CD14-positive monocyte (primary cell): ENCODE measurements at regions not wholly inside any gene's neighbourhood (a gene's known extent, or its start where the extent isn't known, plus 50 kb on each side); places are given as distances from the start of the nearest gene placed in this dataset.
A peak's percentile ranks its signal among the peaks of the same experiment; 100 is the strongest.

Experiments
- DNase-seq, 3 donors: peaks; one replicate each; pipeline ENCODE4 v3.0.0-alpha.2; 2011 to 2022
- H2AFZ ChIP-seq: 2 replicates; pipeline ENCODE4 v1.6.0; 2012; ENCODE audit warnings: mild to moderate bottlenecking, low read depth, low read length, inconsistent platforms; ENCODE audit not compliant: insufficient read depth, poor library complexity, severe bottlenecking
- H3K27ac ChIP-seq, 2 donors: 1 replicate in 1 of 2; 2 replicates in 1 of 2; pipeline ENCODE4 v1.5.1; 2012 to 2013; ENCODE audit warnings: low read length in 2 of 2, control low read depth in 1 of 2, inconsistent platforms in 1 of 2, low read depth in 1 of 2, mild to moderate bottlenecking in 1 of 2
- H3K27me3 ChIP-seq, 2 donors: one replicate each; pipeline versions ENCODE4 v1.6.0 to v1.6.1; 2011 to 2013; ENCODE audit warnings: low read length in 2 of 2; ENCODE audit not compliant: control insufficient read depth in 2 of 2, insufficient read depth in 2 of 2
- H3K36me3 ChIP-seq, 2 donors: replicated peaks in 1 of 2; 1 replicate in 1 of 2; 2 replicates in 1 of 2; pipeline versions ENCODE4 v1.5.1 to v1.6.1; 2012 to 2013; ENCODE audit warnings: low read length in 2 of 2, control low read depth in 1 of 2, inconsistent platforms in 1 of 2, mild to moderate bottlenecking in 1 of 2; ENCODE audit not compliant: insufficient read depth in 2 of 2, control insufficient read depth in 1 of 2
- H3K4me1 ChIP-seq, 2 donors: 1 replicate in 1 of 2; 2 replicates in 1 of 2; pipeline versions ENCODE4 v1.5.1 to v1.6.1; 2012 to 2013; ENCODE audit warnings: low read length in 2 of 2, control low read depth in 1 of 2, inconsistent platforms in 1 of 2, mild to moderate bottlenecking in 1 of 2, moderate library complexity in 1 of 2; ENCODE audit not compliant: insufficient read depth in 2 of 2, control insufficient read depth in 1 of 2
- H3K4me2 ChIP-seq: replicated peaks from 2 replicates; pipeline ENCODE3; 2012; ENCODE audit warnings: low read length, moderate library complexity, mild to moderate bottlenecking; ENCODE audit not compliant: poor library complexity, severe bottlenecking; ENCODE audit errors: extremely low read depth
- H3K4me3 ChIP-seq, 3 experiments: fragments of 200-600 bp in 1 of 3; sonication (generic) in 1 of 3; replicated peaks in 1 of 3; 1 replicate in 2 of 3; 2 replicates in 1 of 3; pipeline ENCODE4 v1.5.1; 2011 to 2013; ENCODE audit warnings: low read length in 3 of 3, mild to moderate bottlenecking in 3 of 3, control low read depth in 2 of 3, low read depth in 2 of 3, inconsistent platforms in 1 of 3, moderate library complexity in 1 of 3
- H3K79me2 ChIP-seq: 2 replicates; pipeline ENCODE4 v1.6.0; 2012; ENCODE audit warnings: mild to moderate bottlenecking, control low read depth, inconsistent platforms, low read length, moderate library complexity; ENCODE audit not compliant: insufficient read depth
- H3K9ac ChIP-seq: 2 replicates; pipeline ENCODE4 v1.6.0; 2017; ENCODE audit warnings: low read length, mild to moderate bottlenecking; ENCODE audit not compliant: insufficient read depth, poor library complexity, severe bottlenecking
- H3K9me3 ChIP-seq, 2 donors: replicated peaks in 1 of 2; 1 replicate in 1 of 2; 2 replicates in 1 of 2; pipeline versions ENCODE4 v1.5.1 to v1.6.1; 2012 to 2013; ENCODE audit warnings: low read length in 2 of 2, control low read depth in 1 of 2; ENCODE audit not compliant: control insufficient read depth in 1 of 2, insufficient read depth in 1 of 2
- H4K20me1 ChIP-seq: 2 replicates; pipeline ENCODE4 v1.6.0; 2012; ENCODE audit warnings: mild to moderate bottlenecking, low read length, control low read depth, moderate library complexity; ENCODE audit not compliant: insufficient read depth
- H3K27ac Mint-ChIP-seq, 7 donors: one replicate each; pipeline ENCODE4 v1.8.0; 2020; ENCODE audit warnings: mild to moderate bottlenecking in 7 of 7, mixed read lengths in 7 of 7, moderate library complexity in 6 of 7, inconsistent platforms in 2 of 7
- H3K27me3 Mint-ChIP-seq, 3 donors: one replicate each; pipeline ENCODE4 v1.8.0; 2021 to 2022; ENCODE audit warnings: low read depth in 3 of 3, mild to moderate bottlenecking in 3 of 3, mixed read lengths in 3 of 3, moderate library complexity in 3 of 3, inconsistent platforms in 1 of 3
- H3K36me3 Mint-ChIP-seq, 2 donors: one replicate each; pipeline ENCODE4 v1.8.0; 2020; ENCODE audit warnings: mixed read lengths in 2 of 2, inconsistent platforms in 1 of 2, mild to moderate bottlenecking in 1 of 2
- H3K4me1 Mint-ChIP-seq: one replicate; pipeline ENCODE4 v1.8.0; 2020; ENCODE audit warnings: mild to moderate bottlenecking, mixed read lengths
- H3K4me3 Mint-ChIP-seq, 2 donors: one replicate each; pipeline ENCODE4 v1.8.0; 2020; ENCODE audit warnings: mild to moderate bottlenecking in 2 of 2, mixed read lengths in 2 of 2, moderate library complexity in 1 of 2
- H3K9me3 Mint-ChIP-seq, 7 donors: one replicate each; pipeline ENCODE4 v1.8.0; 2020 to 2022; ENCODE audit warnings: mixed read lengths in 7 of 7, mild to moderate bottlenecking in 6 of 7, moderate library complexity in 6 of 7, inconsistent platforms in 2 of 7
- CTCF ChIP-seq: fragments of 200-600 bp; IDR thresholded peaks from one replicate; pipeline ENCODE4 v1.8.0; 2022; ENCODE audit warnings: antibody characterized with exemption, mild to moderate bottlenecking
- WGBS: methylation state at CpG from one replicate; pipeline ENCODE4 v1.1.5; 2013; ENCODE audit warnings: missing lambda C conversion rate; ENCODE audit not compliant: insufficient coverage; 5-methylcytosine and 5-hydroxymethylcytosine counted together
- intact Hi-C, 2 donors: fragments of 100-400 bp; cut with micrococcal nuclease; formaldehyde crosslinking; loops; one replicate each; pipeline versions ENCODE4 v1.15.0 to v1.15.1; 2023

- peak overlapping the region; percentile 40 for H3K4me2 ChIP-seq
- H3K27me3 Mint-ChIP-seq = no peaks in the 10 kb centered on the region
- no peaks in the 10 kb centered on the region for H4K20me1 ChIP-seq
- WGBS = 0% methylated on average over 1 of the region's 6 CpGs
- peak overlapping the region; percentile 42 to 89 (median 79) for H3K27ac Mint-ChIP-seq
- no peaks in the 10 kb centered on the region for H3K9me3 ChIP-seq
- H3K4me1 ChIP-seq = peaks cover 16 to 22% of the 10 kb centered on the region in 2 donors
- H3K4me1 Mint-ChIP-seq = peaks cover 21% of the 10 kb centered on the region
- H3K79me2 ChIP-seq = no peaks in the 10 kb centered on the region
- no peak overlapping the region for H2AFZ ChIP-seq
- H3K27me3 ChIP-seq = no peaks in the 10 kb centered on the region
- H3K9me3 Mint-ChIP-seq = peaks cover 0 to 2% (median 0%) of the 10 kb centered on the region in 7 donors
- H3K4me3 ChIP-seq = no peak overlapping the region
- H3K9ac ChIP-seq = no peak overlapping the region
- H3K36me3 Mint-ChIP-seq = no peaks in the 10 kb centered on the region
- peak overlapping the region in 1 of 2 donors; percentile 15 for H3K4me3 Mint-ChIP-seq
- H3K36me3 ChIP-seq = no peaks in the 10 kb centered on the region
- peak overlapping the region in 1 of 2 donors; percentile 66 for H3K27ac ChIP-seq
- DNase-seq = peak; percentile 73 to 89 (median 81)
- intact Hi-C loops = no loop called here
- no peak for TF ChIP-seq CTCF
These were observed 84.5 kb upstream of the FNDC3B start for GRCh38 chr3:171954690-171955383.

GRCh38 chr3:171955598-171955997 lies 83.8 kb upstream of the FNDC3B start:
- no peak for TF ChIP-seq CTCF
- Mint-ChIP-seq H3K36me3 (no peaks in the 10 kb centered on the region), H3K27me3 (peaks cover 0 to 3% (median 0%) of the 10 kb centered on the region in 3 donors), H3K4me1 (peaks cover 25% of the 10 kb centered on the region), H3K27ac (peak overlapping the region in 3 of 7 donors; percentile 62 to 74 (median 74)), H3K4me3 (no peak overlapping the region), H3K9me3 (peaks cover 0 to 2% (median 0%) of the 10 kb centered on the region in 7 donors)
- H3K4me3 ChIP-seq = no peak overlapping the region
- H2AFZ ChIP-seq = no peak overlapping the region
- no peak overlapping the region for H3K9ac ChIP-seq
- H4K20me1 ChIP-seq = no peaks in the 10 kb centered on the region
- WGBS = no CpG with 5 or more reads among the region's 3 CpGs
- H3K36me3 ChIP-seq = no peaks in the 10 kb centered on the region
- peak overlapping the region in 1 of 2 donors; percentile 66 for H3K27ac ChIP-seq
- H3K4me2 ChIP-seq = no peak overlapping the region
- intact Hi-C loops = no loop called here
- H3K9me3 ChIP-seq = no peaks in the 10 kb centered on the region
- H3K79me2 ChIP-seq = no peaks in the 10 kb centered on the region
- H3K27me3 ChIP-seq = no peaks in the 10 kb centered on the region
- no peak for DNase-seq
- peaks cover 24 to 30% of the 10 kb centered on the region in 2 donors for H3K4me1 ChIP-seq
